ENCODE measurements at regions not wholly inside any gene's neighbourhood (a gene's known extent, or its start where the extent isn't known, plus 50 kb on each side); places are given as distances from the start of the nearest gene placed in this dataset.

- DNase-seq (ENCODE audit: low read depth in 1 of 2, low spot score in 1 of 2) = no peak
Measured at GRCh38 chr14:98700748-98701147, 571.2 kb downstream of the BCL11B start.

DNA sequence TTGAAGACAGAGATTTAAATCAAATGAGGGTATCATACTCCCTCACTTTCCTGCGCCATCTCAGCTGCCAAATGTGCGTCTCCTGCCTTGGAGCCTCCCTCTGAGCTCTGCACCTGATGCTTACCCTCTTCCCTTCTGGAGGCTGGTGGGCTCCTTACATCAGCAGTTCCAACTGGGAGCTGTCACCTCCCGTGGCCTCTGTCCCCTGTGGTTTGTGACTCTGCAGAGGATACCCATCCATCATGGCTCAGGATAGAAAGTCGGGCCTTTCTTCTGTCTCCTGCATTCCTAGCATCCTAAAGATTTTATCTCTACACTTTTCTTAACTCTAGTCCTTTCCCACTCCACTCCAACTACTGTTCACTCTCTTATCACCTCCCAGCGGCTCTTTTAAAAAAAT, 570.6 kb downstream of the BCL11B start:
- DNase-seq (ENCODE audit: low read depth in 1 of 2, low spot score in 1 of 2) = no peak

DNA sequence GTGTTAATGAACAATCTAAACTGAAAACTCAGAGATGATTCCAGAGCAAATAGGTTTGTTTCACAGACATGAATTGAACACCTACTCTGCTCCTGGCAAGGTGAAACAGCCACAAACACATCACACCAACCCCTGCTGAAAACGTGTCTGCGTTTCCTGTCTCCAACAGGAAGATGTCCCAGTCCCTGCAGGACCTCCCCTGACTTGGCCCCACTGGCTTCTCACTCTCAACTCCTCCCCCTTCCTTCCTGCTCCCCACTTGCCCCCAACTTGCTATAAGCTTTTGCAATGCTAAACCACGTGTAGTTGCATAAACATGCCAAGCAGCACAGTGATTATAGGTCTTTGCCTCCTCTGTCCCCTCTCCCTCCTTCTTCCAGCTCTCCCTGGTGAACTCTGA, 567.6 kb downstream of the BCL11B start:
- DNase-seq (ENCODE audit: low read depth in 1 of 2, low spot score in 1 of 2) = peak in 1 of 2 donors; percentile 11

DNA sequence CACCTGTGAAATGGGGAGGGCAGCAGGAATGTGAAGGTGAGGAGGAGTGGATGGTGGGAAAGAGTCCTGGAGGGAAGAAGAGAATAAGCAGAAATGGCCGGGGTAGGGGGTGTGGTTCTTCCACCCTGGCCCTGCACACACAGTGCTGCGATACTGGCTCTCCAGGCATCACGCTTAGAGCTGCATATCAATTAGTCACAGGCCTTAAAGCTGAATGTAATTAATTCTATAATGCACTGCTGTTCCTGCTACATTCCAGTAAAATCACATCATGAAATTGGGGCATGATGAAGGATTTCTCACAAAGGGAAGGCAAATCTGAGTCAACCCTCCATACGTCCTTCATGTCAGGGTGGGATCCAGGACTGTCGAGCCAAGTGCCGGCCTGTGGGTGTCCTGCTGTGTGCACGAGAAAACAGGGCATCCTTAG, 566.1 kb downstream of the BCL11B start:
- DNase-seq (ENCODE audit: low read depth in 1 of 2, low spot score in 1 of 2) = no peak

DNA sequence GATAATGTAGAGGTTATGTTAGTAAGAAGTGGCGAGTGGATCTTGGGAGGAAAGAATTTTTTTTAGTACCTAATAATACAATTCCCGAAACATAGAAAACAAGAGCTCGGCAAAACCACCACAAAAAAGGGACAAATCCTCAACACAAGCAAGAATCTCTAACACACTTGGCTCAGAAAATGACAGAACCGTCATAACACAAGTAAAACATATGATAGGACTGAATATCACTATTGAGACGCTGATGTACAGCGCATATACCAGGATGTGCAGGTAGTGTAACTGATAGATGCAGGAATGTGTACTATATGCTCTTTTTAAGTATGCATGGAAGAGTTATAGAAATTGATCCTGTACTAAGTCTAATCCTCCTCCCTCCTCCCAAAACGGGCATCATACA, 564.5 kb downstream of the BCL11B start:
- DNase-seq (ENCODE audit: low read depth in 1 of 2, low spot score in 1 of 2) = no peak

GRCh38 chr14:98708555-98708954, 563.4 kb downstream of the BCL11B start:
- DNase-seq (ENCODE audit: low read depth in 1 of 2, low spot score in 1 of 2) = no peak

GRCh38 chr14:98711453-98711852, 560.5 kb downstream of the BCL11B start:
- no peak for DNase-seq (ENCODE audit: low read depth in 1 of 2, low spot score in 1 of 2)

- DNase-seq (ENCODE audit: low read depth in 1 of 2, low spot score in 1 of 2) = no peak
Measured at GRCh38 chr14:98714626-98715425, 557.2 kb downstream of the BCL11B start.

- DNase-seq (ENCODE audit: low read depth in 1 of 2, low spot score in 1 of 2) = no peak
Measured at GRCh38 chr14:98716133-98716532, 555.9 kb downstream of the BCL11B start.

GRCh38 chr14:98721061-98721460, 550.9 kb downstream of the BCL11B start:
- DNase-seq (ENCODE audit: low read depth in 1 of 2, low spot score in 1 of 2) = no peak

- DNase-seq (ENCODE audit: low read depth in 1 of 2, low spot score in 1 of 2) = no peak
Measured at GRCh38 chr14:98724734-98725133, 547.3 kb downstream of the BCL11B start.

DNA sequence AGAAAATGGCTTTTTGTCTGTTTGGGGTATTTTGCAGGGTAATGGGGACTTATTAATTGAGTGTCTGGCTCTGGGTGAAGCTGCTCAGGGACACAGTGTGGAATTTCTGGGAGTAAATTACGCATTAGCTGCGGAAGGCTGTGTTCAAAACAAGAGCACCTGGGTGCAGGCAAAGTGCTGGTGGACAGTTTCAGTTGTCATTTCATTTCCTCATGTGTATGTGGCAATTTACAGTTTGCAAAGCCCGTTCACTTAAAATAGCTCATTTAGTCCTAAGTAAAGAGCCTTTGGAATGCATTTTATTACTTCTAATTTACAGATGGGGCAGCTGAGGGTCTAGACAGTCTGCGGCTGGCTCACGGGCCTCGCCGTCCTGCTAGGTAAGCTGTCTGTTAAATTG, 546.8 kb downstream of the BCL11B start:
- DNase-seq (ENCODE audit: low read depth in 1 of 2, low spot score in 1 of 2) = no peak

DNA sequence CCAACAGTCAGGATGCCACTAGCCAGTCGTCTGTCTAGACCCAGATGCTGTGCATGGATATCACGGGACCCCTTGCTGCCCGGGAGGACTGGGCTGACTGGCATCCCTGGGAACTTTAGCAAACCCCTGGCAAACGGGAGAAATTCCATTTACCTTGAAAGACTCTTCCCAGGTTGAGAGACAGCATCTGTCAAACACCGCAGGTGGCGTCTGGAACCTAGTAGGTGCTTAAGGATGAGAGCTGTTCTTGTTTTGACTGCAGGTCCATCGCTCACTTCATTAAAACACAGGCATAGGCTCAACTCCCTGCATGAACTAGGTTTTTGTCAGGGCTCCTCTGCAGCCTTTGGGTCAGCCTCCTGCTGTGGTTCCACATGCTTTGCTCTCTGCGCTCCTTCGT, 546.3 kb downstream of the BCL11B start:
- no peak for DNase-seq (ENCODE audit: low read depth in 1 of 2, low spot score in 1 of 2)

DNA sequence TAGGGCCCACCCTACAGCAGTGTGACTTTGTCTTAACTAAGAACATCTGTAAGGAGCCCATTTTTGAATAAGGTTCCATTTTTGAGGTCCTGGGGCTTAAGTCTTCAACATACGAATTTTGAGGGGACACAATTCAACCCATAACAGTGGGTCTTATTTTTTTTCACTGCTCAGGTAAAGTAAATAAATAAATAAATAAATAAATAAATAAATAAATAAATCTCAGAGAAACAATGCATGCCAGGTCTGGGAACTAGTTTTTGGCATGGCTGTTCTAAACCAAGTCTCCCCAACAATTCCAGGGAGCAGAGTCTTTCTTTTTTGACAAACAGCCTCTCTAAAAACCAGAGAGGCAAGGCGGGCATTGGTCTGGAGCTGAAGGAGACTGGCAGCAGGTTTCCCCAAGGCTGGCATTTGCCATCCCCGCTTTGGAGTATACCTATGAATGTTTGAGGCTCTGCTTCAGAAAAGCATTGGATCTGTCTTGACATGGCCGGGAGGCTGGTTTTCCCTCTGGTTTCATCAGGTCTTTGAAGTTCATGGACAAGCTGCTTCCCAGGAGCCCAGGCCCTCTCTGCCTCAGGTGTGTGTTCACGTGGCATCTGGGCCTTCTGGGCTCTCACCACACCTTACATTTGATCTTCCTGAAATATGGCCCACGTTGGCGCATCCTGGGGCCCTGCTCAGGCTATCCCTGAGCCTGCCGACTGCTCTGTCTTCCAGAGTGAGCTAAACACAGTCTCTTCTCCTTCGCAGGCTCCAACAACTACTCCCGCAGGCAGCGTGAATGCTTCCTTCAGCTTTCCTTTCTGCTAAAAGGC, 545.2 kb downstream of the BCL11B start:
- DNase-seq (ENCODE audit: low read depth in 1 of 2, low spot score in 1 of 2) = no peak

DNA sequence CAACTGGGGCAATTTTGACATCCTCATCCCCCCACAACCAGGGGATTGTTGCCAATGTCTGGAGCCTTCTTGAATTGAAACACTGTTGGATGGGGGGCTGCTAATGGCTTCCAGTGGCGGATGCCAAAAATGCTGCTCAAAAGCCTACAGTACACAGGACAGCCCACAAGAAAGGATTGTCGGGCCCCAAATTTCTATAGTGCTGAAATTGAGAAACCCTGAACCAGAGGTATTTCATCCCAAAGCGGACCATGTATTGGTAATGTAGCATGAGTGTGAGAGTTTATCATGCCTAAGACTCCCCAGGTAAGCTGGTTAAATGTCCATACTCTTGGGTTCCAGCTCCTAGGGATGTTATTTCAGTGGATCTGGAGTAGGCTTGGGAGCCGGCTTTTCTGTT, 544.0 kb downstream of the BCL11B start:
- no peak for DNase-seq (ENCODE audit: low read depth in 1 of 2, low spot score in 1 of 2)

DNA sequence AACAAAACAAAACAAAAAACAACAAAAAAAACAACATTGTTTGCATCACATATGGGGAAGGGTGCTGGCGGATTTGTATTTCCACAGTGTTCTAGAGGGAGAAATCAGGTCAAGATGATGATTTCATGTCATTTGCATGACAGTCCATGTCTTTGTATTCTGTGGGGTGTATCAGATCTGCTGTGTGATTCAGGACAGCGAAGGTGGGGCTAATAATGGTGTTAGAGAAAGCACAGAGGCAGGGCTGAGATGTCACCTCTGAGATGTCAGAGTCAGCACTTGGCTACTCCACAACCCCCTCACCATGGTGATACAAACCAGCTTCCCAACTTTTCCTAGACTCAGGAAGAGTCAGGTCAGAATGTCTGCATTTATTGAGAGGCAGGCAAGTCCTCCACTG, 543.2 kb downstream of the BCL11B start:
- no peak for DNase-seq (ENCODE audit: low read depth in 1 of 2, low spot score in 1 of 2)

- DNase-seq (ENCODE audit: low read depth in 1 of 2, low spot score in 1 of 2) = no peak
Measured at GRCh38 chr14:98731286-98731685, 540.7 kb downstream of the BCL11B start.

DNA sequence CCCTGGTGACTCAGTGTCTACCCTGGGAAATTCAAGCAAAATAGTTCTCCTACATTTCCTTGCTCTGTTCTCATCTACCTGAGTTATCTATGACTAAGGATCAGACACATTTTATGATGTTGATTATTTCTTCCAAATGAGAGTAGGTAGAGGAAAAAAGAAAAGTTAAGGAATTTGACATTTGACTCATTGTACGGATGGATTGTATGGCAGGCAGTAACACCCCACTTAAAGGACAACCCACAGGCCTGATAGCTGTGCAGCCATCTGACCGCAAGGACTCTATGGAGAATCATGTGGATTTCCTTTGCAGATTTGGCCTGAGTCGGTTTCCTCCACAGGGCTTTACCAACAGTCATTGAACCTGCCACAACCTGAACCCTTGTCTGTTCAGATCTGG, 540.3 kb downstream of the BCL11B start:
- DNase-seq (ENCODE audit: low read depth in 1 of 2, low spot score in 1 of 2) = no peak

- DNase-seq (ENCODE audit: low read depth in 1 of 2, low spot score in 1 of 2) = no peak
Measured at GRCh38 chr14:98733536-98733935, 538.5 kb downstream of the BCL11B start.

DNA sequence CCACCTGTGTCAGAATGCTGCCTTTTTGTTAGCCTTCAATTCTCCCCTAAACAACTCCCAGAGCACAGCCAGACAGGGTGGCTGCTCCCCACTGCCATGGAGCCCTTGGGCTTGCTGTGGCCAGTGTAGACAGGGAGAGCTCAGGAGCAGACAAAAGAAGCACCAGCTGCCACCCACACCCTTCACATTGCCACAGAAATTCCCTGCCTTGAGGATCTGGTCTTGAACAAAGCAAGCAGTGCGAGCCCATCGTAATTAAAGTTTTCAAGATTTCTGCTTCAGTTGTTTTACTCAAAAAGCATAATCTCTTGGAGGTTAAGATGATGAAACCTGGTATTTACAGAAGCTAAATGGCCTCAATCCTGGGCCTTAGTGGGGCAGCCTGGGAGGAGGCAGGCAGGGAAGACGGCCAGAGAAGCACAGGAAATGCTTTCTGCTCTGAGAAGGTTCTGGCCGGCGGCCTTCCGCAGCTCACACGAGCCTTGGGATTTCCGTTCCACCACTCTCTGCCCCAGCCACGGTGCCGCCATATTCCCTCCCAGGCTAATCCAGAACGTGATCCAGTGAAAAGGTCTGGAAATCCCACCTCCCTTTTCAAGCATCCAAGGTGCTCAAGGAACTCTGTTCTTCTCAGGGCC, 535.2 kb downstream of the BCL11B start:
- no peak for DNase-seq (ENCODE audit: low read depth in 1 of 2, low spot score in 1 of 2)

DNA sequence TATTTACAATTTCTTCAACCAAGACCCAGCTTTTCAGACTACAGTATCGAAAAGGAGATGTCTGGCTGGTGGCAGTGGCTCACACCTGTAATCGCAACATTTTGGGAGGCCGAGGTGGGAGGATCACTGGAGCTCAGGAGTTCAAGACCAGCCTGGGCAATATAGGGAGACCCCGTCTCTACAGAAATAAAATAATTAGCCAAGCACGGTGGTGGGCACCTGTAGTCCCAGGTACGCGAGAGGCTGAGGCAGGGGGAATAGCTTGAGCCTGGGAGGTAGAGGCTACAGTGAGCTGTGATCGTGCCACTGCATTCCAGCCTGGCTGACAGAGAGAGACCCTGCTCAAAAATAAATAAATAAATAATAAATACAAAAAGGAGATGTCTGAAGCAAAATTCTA, 530.5 kb downstream of the BCL11B start:
- no peak for DNase-seq (ENCODE audit: low read depth in 1 of 2, low spot score in 1 of 2)

DNA sequence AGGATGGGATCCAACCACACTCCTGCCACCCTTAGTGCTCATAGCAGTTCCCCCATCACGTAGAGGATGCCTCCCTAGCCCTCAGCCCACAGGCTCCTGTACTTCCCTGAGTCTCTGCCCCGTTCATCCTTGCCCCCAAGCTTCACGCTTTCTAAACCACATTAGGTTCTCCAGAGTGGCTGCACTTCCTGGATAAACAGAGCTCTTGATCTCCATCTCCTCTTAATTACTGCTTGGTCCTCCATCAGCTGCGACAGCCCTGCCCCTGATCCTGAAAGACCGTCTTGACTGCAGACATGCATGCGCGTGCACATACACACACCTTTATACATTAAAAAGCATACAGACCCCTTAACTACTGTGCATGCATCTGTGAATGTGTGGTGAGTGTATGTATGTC, 530.0 kb downstream of the BCL11B start:
- no peak for DNase-seq (ENCODE audit: low read depth in 1 of 2, low spot score in 1 of 2)
